ENCODE measurements at regions not wholly inside any gene's neighbourhood (a gene's known extent, or its start where the extent isn't known, plus 50 kb on each side); places are given as distances from the start of the nearest gene placed in this dataset.

GRCh38 chr5:105475401-105475800 lies 1912.8 kb upstream of the NUDT12 start:
- no peak for TF ChIP-seq CTCF (IDR thresholded peaks at IDR 0.05)
- no peak for TF ChIP-seq POLR2AphosphoS5 (IDR thresholded peaks at IDR 0.05)

Measured in stomach (tissue), 4 donors.